Fibroblast of skin of scalp (primary cell): ENCODE measurements at regions not wholly inside any gene's neighbourhood (a gene's known extent, or its start where the extent isn't known, plus 50 kb on each side); places are given as distances from the start of the nearest gene placed in this dataset.
"Not testable (repeated sequence)": the region's sequence is repeated elsewhere in the genome, so short reads cannot be mapped to it uniquely, and the experiment has no call there.

Experiments
- DNase-seq: peaks from one replicate; pipeline ENCODE4 v3.0.0-alpha.2; 2013

DNA sequence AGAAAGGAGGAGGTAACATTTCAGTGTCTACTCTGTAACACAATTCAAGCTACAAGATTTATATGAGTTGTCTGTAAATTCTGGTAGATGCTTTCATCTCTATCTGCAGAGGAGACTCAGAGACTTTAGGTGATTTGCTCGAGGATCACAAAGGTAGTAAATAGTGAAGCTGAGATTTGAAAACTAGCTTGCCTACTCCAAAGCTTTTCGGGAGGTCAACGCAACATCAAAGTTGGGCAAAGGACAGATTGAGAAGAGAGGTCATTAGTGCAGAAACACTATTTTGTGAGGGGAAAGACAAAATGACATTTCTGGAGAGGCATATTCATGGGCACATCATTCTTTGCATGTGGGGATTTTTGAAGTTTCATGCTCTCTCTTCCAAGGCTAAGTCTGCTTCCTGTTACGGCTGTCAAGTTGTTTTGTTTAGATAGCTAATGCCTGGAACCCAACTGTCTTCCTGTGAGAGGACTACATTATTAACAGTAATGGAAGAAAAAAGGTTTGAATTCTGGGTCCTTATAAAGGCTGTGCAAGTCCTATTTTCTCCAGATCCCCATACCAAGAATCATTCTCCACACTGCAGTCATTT is 413.5 kb upstream of the ZNF462 start:
- DNase-seq: no peak

DNA sequence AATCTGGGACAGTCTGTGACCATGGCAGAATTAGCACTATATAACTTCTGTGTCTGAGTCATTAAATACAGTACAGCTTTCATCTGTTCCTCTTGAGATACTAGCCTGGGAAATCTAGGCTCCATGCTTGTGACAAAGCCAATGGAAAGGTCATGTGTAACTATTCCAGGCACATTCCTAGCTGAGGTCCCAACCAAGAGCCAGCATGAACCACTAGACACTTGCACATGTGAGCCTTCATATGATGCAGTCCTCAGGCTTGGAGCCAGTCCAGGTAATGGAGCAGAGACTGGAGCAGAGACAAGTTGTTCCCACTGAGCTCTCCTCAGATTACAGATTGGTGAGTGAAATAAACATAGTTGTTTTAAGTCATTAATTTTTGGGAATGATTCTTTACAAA is 412.4 kb upstream of the ZNF462 start:
- DNase-seq: no peak

DNA sequence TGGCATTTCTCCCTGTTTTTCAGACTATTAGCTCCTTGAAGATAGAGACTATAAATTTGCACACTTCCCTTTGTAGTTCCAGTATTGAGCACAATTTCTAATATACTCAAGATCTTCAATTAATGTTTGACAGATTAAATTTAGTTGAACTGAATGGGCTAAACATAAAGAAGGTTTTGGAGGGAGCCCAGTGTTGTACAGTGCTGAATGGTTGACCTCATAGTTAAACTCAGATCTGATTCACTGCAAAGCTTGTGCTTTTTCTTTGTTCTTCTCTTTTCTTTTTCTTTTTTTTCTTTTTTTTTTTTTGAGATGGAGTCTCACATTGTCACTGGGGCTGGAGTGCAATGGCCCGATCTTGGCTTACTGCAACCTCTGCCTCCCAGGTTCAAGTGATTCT is 411.7 kb upstream of the ZNF462 start:
- DNase-seq: no peak

DNA sequence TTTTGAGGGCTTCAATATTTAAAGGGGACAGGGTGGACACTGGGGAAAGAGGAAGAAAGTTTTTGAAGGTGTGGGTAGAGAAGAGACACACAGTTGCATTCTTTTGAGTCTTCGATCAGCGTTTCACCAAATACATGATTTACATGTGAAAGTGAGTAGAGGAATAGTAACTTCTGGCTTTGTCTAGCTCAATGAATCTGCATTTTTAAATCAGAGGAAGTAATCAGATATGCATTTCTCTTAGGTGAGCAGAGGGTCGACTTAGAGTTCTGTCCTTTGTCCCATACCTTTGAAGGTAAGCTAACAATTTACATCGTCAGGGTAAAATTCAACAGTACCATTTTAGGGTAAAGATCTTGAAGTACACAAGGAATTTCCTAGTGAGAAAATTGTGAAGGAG is 406.4 kb upstream of the ZNF462 start:
- DNase-seq: no peak

DNA sequence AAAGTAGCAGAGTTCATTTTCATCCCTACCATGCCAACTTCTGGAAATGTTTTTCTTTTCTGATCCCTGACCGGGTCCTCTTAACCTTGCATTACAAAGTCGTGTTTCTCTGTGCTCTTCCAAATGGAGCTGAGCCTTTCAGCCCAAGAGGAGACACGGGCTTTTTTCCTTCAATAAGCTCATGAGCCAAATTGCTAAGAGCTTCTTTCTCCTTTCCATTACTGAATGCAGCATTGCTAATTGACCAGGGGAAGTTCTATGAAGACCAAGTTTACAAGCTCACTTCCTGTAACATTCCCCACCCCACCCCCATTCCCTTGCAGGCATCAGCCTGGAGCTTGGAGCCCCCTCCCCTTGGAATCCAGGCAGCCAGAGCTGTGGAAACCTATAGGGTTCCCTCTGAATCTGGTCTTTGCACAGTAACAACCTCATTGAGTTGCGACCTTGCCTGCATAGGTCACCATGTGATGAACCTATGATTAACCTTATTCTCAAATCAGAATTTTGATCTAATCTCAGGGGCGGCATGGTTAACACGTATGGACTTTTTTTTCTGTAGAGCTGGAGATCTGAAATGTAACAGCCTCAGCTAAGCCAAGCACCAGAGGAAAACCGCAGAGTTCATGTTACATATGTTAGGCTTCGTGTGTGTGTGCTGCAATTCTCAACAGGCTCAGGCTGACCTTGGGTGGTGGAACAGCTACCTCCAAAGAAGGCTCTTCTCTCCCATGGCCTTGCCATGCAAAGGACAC is 395.7 kb upstream of the ZNF462 start:
- peak; percentile 27 for DNase-seq

DNA sequence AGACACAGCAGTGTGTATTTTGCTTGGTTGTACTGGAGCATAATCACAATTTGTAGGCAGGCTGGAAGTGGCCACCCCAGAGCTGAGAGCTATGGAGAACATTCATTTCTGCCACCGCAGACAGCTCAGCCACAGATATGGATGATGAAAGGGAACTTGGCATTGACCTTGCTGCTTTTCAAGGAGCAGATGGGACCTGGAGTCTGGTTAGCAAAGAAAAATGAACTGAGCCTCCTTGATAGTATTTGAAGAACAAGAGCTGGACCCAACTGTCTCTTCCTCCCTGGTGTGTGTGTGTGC is 395.2 kb upstream of the ZNF462 start:
- DNase-seq: peak; percentile 58

DNA sequence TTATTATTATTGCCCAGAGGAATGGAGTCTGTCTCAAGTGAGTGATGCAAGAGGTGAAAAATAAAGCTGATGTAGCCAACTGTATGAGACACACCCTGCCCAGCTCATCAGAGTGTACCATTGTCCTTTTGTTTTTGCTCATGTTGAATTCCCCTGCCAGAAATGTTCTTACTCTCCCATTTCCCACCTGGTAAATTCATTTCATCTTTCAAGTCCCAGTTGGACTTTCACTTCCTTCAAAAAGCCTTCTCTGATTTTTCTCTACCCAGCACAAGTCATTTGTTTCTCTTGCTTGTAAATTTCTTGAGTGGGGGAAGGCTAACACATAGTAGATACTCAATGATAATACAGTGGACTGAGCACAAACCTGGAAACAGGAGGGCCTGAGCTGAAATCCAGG is 394.5 kb upstream of the ZNF462 start:
- no peak for DNase-seq

DNA sequence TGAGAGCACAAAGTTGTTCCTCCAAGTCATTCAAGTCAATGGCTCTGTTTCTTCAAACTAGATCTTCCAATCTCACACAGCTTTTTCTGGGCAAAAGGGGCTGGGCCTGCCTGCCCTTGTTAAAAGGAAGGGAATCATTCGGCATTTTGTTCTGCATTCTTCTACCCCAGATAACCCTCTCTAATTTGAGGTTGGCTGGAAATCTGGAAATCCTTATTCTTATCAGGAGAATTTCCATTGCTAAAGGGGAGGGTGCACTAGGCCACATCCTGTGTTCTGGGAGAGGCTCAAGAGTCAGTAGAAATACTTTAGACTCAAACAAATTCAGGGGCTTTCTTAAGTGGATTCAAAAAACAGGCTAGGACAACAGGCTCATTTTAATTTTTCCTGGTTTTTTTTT is 384.7 kb upstream of the ZNF462 start:
- peak; percentile 6 for DNase-seq

DNA sequence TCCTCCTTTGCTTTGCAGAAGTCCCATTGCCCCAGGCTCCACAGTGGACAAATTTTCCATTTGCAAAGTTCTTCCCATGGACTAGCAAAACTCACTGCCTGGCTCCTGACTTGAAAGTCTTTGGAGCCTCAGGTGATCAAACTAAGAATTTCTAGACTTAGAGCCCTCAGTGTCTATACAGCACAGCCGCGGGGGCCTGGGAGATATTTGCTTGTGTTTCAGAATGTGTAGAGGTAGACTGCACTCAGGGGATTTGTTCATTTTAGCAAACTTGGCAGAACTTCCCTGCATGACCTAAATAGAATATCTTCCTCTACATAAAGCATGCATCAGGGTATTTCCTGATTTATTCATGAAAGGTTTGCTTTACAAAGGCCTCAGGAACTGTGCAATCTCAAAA is 384.2 kb upstream of the ZNF462 start:
- DNase-seq: no peak

DNA sequence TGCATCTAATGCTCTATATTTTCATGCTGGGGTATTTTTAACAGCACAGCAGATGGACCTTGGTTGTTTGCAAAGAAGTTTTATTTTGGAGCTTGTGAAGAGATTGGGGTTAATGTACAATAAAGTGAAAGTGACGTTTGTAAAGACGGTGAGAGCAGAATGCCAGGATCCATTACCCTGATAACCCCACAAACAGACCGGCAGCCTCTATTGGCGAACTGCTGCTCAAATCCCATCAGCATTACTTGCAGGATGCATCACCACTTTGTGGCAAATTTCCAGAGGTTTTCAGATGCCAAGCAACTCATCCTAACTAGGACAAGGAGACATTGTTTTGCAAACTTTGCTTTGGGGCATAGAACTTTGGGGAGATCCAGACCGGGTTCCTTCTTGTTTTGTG is 383.3 kb upstream of the ZNF462 start:
- DNase-seq: peak; percentile 70

DNA sequence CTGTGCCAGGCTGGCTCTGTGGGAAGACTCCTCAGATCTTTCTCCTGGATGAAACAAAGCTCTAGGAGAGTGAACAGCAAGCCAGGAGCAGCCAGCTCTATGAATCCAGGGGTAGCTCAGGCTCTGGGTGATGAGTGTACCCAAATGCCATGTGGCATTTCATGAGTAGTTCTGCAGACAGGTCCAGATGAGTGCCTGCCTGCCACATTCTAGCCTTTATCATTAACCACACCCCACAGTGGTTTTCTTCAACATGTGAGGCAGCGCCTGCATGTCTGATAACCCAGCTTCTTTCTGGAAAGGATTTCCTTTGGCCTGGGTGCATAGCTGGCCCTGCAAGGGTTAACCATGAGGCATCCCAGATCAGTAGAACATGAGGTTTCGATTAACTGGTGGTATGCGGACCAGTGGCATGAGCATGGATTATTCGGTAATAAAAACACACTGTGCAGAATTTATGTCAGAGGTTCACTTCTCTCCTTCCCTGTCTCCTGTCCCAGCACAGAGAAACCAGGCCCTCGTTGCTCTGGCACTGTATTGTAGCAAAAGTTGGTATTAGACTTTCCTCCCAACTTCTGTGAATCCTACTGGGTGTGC is 381.9 kb upstream of the ZNF462 start:
- peak; percentile 78 for DNase-seq

DNA sequence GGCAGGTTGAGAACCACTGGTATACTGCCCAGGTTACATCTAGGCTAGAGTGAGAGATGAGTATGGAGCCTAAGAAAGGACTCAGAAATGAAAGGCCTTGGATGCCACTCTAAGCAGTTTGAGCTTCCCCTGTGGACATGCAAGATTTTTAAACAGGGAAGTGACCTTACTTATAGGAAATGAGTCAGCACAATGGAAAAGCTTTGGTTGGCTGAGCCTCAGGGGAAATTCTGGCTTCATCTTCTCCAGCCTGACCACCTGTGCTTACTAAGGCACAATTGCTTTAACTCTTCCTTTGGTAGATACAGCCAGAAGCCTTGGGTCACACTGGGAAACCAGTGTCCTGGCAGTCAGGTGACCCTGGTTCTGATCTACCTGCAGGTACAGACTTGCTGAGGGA is 380.2 kb upstream of the ZNF462 start:
- DNase-seq: peak; percentile 31

DNA sequence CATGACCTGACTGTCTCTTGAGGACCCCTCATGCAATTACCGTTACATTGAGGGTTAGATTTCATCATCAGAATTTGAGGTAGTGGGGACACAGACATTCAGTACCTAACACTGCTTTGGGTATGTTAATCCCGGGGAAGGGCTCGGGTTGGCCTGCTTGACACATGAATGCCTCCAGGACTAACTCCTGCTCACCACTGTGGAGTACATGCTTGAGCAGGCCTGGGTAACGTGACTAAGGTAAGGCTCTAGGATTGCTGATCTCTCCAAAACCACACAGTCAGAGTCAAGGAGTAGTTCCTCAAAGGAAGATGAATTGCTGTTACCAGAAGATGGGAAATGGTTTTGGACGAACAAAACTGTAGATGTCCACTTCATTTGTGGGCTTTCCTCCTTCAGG is 376.3 kb upstream of the ZNF462 start:
- DNase-seq: no peak

DNA sequence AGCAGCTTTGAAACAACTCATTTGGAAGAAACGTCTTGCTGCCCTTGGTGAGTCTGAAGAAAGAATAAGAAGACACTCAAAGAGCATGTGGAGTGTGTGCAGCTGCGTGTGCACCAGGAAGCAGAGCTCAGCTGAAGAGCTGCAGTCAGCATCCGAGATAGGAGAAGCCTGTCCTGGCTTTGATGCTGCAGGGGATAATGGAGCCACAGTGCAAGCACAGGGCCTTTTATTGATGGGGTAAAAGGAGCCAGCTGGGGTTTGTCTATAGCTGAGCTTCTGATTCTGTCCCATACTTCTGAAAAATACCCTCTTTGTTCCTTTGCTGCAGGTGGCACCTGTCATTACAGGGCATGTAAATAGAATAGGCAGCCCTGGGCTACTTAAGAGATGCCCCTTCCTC is 375.7 kb upstream of the ZNF462 start:
- no peak for DNase-seq

DNA sequence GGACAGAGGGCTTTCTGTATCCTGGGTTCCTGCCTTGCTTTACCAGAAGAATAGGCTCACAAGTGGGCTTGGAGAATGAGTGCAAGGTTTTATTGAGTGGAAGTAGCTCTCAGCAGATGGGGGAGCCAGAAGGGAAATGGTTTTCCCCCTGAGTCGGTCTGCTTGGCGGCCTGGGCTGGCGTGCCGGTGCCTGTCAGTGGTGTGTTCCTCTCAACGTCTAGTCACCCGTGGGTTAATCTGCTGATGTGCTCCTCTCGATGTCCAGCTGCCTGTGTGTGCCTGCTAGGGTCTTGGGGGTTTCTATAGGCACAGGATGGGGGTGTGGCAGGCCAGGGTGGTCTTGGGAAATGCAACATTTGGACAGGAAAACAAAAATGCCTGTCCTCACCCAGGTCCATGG is 370.8 kb upstream of the ZNF462 start:
- DNase-seq: not testable (repeated sequence)

DNA sequence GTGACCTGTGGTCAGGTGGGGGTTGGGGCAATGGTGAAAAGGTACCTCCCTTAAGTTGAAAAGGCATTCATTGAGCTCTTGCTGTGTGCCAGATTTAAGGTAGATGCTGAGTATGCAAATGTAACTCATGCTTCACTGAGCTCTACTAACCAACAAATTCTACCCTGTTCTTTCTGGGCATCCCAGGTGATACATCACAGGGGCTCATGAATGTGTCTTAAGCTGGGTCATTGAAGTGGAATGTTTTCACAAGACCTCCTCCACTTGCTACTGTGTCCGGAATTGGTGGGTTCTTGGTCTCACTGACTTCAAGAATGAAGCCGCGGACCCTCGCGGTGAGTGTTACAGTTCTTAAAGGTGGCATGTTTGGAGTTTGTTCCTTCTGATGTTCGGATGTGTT is 362.8 kb upstream of the ZNF462 start:
- DNase-seq: no peak

DNA sequence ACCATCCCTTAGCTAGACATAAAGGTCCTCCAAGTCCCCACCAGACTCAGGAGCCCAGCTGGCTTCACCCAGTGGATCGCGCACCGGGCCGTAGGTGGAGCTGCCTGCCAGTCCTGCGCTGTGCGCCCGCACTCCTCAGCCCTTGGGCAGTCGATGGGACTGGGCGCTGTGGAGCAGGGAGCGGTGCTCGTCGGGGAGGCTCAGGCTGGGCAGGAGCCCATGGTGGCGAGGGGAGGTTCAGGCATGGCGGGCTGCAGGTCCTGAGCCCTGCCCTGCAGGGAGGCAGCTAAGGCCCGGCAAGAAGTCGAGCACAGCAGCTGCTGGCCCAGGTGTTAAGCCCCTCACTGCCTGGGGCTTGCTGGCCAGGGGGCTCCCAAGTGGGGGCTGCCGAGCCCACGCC is 361.8 kb upstream of the ZNF462 start:
- DNase-seq: not testable (repeated sequence)

DNA sequence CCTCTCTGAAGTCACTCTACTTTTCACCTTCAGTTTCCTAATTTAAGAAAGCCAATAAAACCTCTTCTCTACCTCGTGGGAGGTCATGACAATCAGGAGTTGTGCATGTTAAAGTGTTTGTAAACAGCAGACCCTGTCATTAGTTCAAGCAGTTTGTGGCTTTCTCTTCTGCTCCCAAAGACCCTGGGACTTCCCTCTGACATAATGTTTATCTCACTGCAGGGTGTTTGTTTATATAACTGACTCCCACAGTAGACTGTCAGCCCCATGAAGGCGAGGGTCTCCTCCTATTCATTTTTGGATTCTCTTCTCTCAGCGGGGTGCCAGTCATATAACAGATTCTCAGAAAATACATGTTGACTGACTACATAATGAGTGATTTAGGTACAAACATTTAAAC is 360.0 kb upstream of the ZNF462 start:
- DNase-seq: no peak

DNA sequence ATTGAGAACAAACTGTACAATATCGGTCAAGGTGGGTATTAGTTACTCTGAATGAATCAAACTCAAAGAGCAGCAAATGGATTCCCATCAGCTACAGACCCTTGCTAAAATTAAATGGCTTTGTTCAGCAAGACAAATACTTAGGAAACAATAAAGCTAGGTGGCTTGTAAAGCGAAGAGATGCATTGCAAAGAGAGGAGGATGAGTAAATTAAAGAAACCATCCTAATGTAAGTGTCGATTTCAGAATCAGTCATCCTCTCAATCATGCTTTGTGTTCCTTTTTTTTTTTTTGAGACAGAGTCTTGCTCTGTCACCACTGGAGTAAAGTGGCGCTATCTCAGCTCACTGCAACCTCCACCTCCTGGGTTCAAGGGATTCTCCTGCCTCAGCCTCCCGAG is 359.2 kb upstream of the ZNF462 start:
- no peak for DNase-seq

DNA sequence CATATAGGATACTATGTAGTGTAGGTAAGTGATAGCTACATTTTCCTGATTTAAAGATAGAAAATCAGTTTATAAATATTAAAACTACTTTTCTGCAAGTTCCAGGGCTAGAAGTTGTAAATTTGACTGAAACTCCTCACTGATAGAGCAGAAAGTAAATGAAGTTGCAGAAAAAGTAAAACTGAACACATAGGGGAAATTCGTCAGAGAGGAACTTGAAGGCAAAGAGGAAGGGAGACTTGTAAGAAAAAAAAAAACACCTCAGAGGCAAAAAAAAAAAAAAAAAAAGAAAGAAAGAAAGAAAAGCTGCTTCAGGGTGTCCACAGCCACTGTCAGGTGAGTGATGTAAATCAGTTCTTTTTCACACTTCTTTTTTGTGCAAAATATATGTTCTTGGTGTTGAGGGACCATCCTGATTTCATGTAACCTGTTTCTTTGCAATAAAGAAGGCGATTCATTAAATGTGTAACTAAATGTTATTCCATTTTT is 336.2 kb upstream of the ZNF462 start:
- DNase-seq: no peak

DNA sequence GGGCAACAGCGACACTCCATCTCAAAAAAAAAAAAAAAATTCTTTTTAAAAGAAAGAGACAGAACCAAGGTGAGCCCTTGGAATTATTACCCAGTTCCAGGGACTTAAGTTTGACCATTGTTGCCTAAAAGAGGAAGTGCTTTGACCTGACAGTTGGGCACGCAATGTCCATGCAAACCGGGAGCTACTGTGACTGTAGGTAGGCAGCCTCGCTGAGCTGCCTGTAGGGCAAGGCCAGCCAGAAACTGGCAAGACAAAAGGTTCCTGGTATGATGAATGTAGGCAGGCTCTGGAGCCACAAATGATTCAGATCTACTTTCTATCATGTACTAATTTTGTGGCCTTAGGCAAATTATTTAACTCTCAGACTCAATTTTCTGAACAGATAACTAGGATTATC is 334.8 kb upstream of the ZNF462 start:
- no peak for DNase-seq

DNA sequence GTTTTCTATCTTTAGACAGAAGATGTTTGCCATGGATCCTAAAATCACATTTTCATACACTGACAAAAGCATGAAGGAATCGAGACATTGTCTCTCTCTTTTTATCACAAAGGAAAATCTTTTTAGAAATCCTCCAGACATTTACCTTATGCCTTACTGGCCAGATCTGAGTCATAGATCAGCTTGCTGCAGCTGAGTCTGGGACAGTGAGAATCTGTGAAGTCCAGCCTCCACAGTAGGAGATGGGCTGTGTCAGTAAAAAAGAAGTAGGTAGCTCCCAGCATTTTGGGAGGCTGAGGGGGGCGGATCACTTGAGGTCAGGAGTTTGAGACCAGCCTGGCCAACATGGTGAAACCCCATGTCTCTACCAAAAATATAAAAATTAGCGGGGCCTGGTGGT is 333.4 kb upstream of the ZNF462 start:
- no peak for DNase-seq

DNA sequence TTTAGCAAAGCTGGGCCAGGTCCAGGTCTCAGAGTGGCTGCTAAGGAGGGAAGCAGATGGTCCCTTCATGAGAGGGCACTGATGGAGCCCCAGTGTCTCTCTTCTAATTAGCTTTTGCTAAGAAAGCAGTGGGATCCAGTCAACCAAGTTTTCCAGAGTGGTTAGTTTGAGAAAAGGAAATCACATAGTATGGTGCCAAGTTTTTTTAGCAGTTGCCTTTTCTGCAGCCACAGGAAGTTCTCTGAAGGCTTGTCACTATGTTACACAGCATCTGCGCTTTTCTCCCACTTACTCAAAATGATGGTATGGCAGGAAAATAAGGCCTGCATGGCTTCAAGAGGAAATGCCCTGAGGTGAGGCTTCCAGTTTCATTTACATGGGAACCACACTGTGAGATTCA is 331.5 kb upstream of the ZNF462 start:
- no peak for DNase-seq

DNA sequence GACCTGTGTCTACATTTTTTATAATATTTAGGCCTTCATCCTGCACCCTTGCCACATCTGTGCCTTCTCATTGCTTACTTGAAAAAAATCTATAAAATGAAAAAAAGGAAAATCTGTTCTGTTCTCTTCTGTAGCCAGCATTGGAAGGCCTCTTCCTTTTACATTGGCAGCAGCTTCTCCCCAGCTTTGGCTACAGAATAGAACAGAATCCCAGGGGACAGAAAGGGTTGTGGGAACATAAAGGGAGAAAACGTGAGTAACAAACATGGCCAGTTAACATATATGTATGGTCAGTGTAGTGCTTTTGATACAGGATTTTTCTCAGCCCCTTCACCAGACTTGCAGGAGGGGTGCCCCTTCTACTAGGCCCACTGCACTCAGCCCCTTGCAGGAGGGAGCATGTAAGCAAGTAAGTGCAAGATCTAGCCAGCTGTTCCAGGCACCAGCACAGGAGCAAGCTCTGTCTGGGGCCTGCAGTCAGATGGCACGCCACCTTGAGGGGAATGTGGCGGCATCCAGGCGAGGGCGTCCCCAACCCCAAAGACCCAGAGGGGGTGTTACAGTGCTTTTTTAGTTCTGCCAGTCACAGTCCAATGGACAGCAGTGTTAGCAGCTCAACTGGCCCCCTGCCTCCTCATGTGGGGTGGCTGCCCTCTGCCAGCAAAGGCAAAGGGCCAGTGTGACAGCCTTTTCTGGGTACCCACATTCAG is 330.5 kb upstream of the ZNF462 start:
- no peak for DNase-seq
